Suprapubic skin (tissue), 4 donors: ENCODE measurements at regions not wholly inside any gene's neighbourhood (a gene's known extent, or its start where the extent isn't known, plus 50 kb on each side); places are given as distances from the start of the nearest gene placed in this dataset.

Experiments
- DNase-seq, 2 donors: peaks; one replicate each; pipeline ENCODE4 v3.0.0-alpha.2; 2019; ENCODE audit warnings: low spot score in 2 of 2
- H3K27ac ChIP-seq: fragments of 200-600 bp; sonication (generic); one replicate; pipeline ENCODE4 v1.5.1; 2019
- H3K27me3 ChIP-seq: fragments of 200-600 bp; sonication (generic); one replicate; pipeline ENCODE4 v1.5.1; 2019
- H3K36me3 ChIP-seq: fragments of 200-600 bp; sonication (generic); one replicate; pipeline ENCODE4 v1.5.1; 2019
- H3K4me1 ChIP-seq: fragments of 200-600 bp; sonication (generic); one replicate; pipeline ENCODE4 v1.5.1; 2019
- H3K4me3 ChIP-seq: fragments of 200-600 bp; sonication (generic); one replicate; pipeline ENCODE4 v1.5.1; 2019; ENCODE audit warnings: mild to moderate bottlenecking
- H3K9me3 ChIP-seq: fragments of 200-600 bp; sonication (generic); one replicate; pipeline ENCODE4 v1.5.1; 2019
- EP300 ChIP-seq: sonication (generic); formaldehyde crosslinking; IDR thresholded peaks from one replicate; pipeline ENCODE4 v1.6.1; 2017; ENCODE audit warnings: antibody characterized with exemption
- POLR2A ChIP-seq, 2 donors: fragments of 450-650 bp; IDR thresholded peaks; one replicate each; pipeline ENCODE4 v1.6.1; 2017; ENCODE audit warnings: antibody characterized with exemption in 2 of 2, mild to moderate bottlenecking in 2 of 2, moderate library complexity in 2 of 2
- POLR2AphosphoS5 ChIP-seq, 3 donors: sonication (generic); formaldehyde crosslinking; IDR thresholded peaks; one replicate each; pipeline ENCODE4 v1.6.1; 2017; ENCODE audit warnings: antibody characterized with exemption in 3 of 3
- WGBS: methylation state at CpG from one replicate; pipeline ENCODE4 v1.1.5; 2018; 5-methylcytosine and 5-hydroxymethylcytosine counted together
- TF ChIP-seq, protein P1 (sequence below), 2 donors: fragments of 200-600 bp in 1 of 2; fragments of 450-650 bp in 1 of 2; sonication (generic) in 1 of 2; IDR thresholded peaks; one replicate each; pipeline ENCODE4 v1.5.1; 2016 to 2019; ENCODE audit warnings: antibody characterized with exemption in 2 of 2, mild to moderate bottlenecking in 1 of 2, moderate library complexity in 1 of 2

DNA sequence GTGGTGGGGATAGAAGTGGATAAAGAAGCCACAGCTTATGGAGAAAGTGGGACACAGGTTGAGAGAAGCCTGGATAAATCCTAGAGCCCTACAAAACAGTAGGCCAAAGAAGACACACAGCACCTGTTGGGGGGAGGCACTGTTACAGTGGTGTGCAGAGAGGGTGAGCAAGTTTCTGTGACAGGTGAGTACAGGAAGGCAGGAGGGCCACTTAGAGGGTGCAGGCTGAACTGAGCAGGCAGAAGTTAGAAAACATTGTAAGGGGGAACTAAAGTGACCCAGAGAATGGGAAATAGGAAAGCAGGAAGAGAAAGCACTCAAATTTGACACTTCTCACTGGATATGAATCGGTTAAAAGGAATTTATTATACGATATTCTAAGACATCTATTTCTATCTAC lies 146.1 kb upstream of the TMCO5A start:
- H3K27ac ChIP-seq = no peak overlapping the region
- no peaks in the 10 kb centered on the region for H3K36me3 ChIP-seq
- H3K4me3 ChIP-seq = no peak overlapping the region
- TF ChIP-seq EP300 = no peak
- no peaks in the 10 kb centered on the region for H3K9me3 ChIP-seq
- DNase-seq = no peak
- 79% methylated on average over 2 of the region's 2 CpGs for WGBS
- no peaks in the 10 kb centered on the region for H3K27me3 ChIP-seq
- peaks cover 3% of the 10 kb centered on the region for H3K4me1 ChIP-seq

DNA sequence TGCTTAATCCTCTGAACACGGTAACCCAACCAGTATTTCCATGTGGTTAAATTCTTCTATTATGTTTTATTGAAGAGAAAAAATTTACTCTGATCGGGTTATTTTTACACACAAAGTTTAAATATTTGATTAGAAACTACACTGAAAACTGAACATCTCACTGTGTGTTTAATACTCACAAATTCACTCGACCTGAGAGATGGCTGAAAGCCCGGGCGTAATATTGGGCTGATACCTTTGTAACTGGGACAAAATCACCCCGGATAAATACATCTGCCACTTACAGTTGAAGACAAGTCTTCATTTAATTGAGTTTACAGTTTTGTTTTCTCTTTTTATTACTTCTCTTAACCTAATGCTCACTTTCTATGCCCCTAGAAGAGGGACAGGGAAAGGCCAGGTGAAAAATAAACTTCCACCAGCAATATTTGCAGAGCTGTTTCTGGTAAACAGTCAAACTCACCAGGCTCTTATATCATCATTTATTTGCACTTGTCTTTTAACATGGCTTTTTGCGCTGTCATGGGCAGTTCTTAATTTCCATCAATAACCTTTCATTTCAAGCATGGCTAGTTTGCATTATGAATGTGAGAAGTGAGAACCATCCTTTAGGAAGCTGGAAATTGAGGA lies 145.6 kb upstream of the TMCO5A start:
- no peak for TF ChIP-seq EP300
- TF ChIP-seq, protein P1, sequence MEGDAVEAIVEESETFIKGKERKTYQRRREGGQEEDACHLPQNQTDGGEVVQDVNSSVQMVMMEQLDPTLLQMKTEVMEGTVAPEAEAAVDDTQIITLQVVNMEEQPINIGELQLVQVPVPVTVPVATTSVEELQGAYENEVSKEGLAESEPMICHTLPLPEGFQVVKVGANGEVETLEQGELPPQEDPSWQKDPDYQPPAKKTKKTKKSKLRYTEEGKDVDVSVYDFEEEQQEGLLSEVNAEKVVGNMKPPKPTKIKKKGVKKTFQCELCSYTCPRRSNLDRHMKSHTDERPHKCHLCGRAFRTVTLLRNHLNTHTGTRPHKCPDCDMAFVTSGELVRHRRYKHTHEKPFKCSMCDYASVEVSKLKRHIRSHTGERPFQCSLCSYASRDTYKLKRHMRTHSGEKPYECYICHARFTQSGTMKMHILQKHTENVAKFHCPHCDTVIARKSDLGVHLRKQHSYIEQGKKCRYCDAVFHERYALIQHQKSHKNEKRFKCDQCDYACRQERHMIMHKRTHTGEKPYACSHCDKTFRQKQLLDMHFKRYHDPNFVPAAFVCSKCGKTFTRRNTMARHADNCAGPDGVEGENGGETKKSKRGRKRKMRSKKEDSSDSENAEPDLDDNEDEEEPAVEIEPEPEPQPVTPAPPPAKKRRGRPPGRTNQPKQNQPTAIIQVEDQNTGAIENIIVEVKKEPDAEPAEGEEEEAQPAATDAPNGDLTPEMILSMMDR (IDR thresholded peaks at IDR 0.05) = no peak
- no peak for TF ChIP-seq POLR2A (IDR thresholded peaks at IDR 0.05)
- TF ChIP-seq POLR2AphosphoS5 (IDR thresholded peaks at IDR 0.05) = no peak
- Histone ChIP-seq H3K36me3 (no peaks in the 10 kb centered on the region), H3K4me1 (peaks cover 3% of the 10 kb centered on the region), H3K27ac (no peak overlapping the region), H3K9me3 (no peaks in the 10 kb centered on the region), H3K4me3 (no peak overlapping the region), H3K27me3 (no peaks in the 10 kb centered on the region)
- DNase-seq = no peak
- WGBS = 92% methylated on average over 7 of the region's 7 CpGs

DNA sequence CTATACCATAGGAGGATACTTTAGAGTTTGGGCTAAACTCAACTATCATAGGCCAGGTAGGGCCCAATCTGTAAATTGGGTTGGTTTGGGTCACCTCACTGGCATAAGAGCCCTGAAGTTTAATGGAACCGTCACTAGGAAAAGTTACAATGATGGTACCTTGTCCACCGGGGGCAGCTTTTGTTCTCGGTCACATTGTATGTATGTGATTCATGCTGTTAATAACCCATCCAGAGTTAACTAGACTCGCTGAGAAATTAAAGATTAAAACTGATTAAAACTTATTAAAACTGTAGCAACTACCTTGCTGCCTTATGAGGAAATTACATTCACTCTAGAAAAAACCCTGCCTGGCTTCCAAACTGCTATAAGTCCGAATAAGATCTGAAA lies 145.0 kb upstream of the TMCO5A start:
- H3K27me3 ChIP-seq = no peaks in the 10 kb centered on the region
- DNase-seq = no peak
- 85% methylated on average over 5 of the region's 5 CpGs for WGBS
- TF ChIP-seq POLR2AphosphoS5 (IDR thresholded peaks at IDR 0.05) = no peak
- TF ChIP-seq POLR2A (IDR thresholded peaks at IDR 0.05) = no peak
- TF ChIP-seq EP300 = no peak
- TF ChIP-seq, protein P1 (IDR thresholded peaks at IDR 0.05) = no peak
- H3K4me3 ChIP-seq = no peak overlapping the region
- H3K9me3 ChIP-seq = no peaks in the 10 kb centered on the region
- H3K4me1 ChIP-seq = peaks cover 3% of the 10 kb centered on the region
- no peaks in the 10 kb centered on the region for H3K36me3 ChIP-seq
- H3K27ac ChIP-seq = no peak overlapping the region

DNA sequence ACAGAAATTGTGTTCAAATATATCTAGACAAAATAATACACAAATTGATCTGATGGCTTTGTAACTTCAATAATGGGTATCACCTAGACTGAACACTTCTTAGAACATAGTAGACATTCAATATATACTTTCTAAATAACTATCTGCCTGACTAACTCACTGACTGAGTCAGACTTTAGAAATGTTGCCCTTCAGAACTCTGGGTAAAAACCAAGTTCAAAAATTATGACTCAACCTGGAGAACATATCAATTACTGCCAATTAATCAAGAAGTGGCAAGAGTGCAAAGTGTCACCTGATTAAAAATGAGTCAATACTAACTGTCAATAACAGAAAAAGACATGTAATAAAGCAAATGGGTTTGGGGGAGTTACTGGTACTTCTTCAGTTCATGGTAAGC lies 144.6 kb upstream of the TMCO5A start:
- Histone ChIP-seq H3K36me3 (no peaks in the 10 kb centered on the region), H3K27ac (no peak overlapping the region), H3K4me3 (no peak overlapping the region), H3K4me1 (peaks cover 3% of the 10 kb centered on the region), H3K27me3 (no peaks in the 10 kb centered on the region), H3K9me3 (no peaks in the 10 kb centered on the region)
- TF ChIP-seq, protein P1 (IDR thresholded peaks at IDR 0.05) = no peak
- no peak for TF ChIP-seq POLR2A (IDR thresholded peaks at IDR 0.05)
- TF ChIP-seq POLR2AphosphoS5 (IDR thresholded peaks at IDR 0.05) = no peak
- no peak for TF ChIP-seq EP300
- no peak for DNase-seq

DNA sequence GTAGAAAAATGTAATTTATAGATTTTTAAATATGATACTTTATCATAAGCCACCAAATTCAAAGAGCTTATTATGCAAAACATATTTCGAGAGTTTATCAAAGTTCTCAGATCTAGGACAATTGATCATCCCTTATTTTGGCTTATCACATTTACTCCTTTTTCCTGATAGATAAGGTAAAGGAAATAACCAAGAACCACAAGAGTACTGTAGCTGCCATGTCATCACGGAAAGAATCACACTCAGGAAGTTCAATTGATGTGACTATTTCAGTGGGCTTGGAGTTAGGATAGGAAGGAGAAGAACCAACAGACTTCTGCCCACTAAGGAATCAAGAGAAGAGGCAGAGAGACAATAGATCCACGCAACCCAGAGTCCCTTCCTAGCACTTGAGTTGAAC lies 142.7 kb upstream of the TMCO5A start:
- no peak for TF ChIP-seq EP300
- no peak for TF ChIP-seq POLR2A (IDR thresholded peaks at IDR 0.05)
- TF ChIP-seq, protein P1 (IDR thresholded peaks at IDR 0.05) = no peak
- Histone ChIP-seq H3K27ac (no peak overlapping the region), H3K9me3 (no peaks in the 10 kb centered on the region)

DNA sequence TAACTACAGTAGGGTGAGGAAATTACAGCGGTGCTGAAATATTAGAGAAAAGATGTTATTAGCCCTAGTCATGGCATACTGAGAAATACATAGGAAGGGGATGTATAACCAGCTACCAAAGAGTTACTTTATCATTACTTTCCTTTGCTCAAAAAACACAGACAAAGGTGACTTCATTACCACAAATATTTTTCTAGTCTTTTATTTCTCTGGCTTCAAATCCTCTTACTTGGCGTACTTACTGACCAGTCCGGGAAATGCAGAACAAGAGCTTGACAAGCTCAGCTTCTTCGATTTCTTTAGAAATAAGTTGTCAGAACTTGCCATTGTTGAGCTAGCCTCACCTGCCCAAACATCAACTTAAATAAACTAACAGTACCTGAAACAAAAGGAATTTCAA lies 142.1 kb upstream of the TMCO5A start:
- no peak for TF ChIP-seq POLR2A (IDR thresholded peaks at IDR 0.05)
- TF ChIP-seq EP300 = no peak
- TF ChIP-seq, protein P1 (IDR thresholded peaks at IDR 0.05) = no peak
- no peak for TF ChIP-seq POLR2AphosphoS5 (IDR thresholded peaks at IDR 0.05)
- 86% methylated on average over 4 of the region's 4 CpGs for WGBS
- H3K27me3 ChIP-seq = no peaks in the 10 kb centered on the region

More for the DNA sequence above, 142.7 kb upstream of the TMCO5A start:
- DNase-seq = no peak
- no peaks in the 10 kb centered on the region for H3K36me3 ChIP-seq
- 86% methylated on average over 3 of the region's 3 CpGs for WGBS
- H3K4me1 ChIP-seq = peaks cover 3% of the 10 kb centered on the region
- no peak overlapping the region for H3K4me3 ChIP-seq
- H3K27me3 ChIP-seq = no peaks in the 10 kb centered on the region

More for the DNA sequence above, 142.1 kb upstream of the TMCO5A start:
- no peak overlapping the region for H3K4me3 ChIP-seq
- DNase-seq = no peak
- H3K9me3 ChIP-seq = no peaks in the 10 kb centered on the region
- H3K36me3 ChIP-seq = no peaks in the 10 kb centered on the region
- no peak overlapping the region for H3K27ac ChIP-seq
- peaks cover 3% of the 10 kb centered on the region for H3K4me1 ChIP-seq
